ENCODE measurements at regions not wholly inside any gene's neighbourhood (a gene's known extent, or its start where the extent isn't known, plus 50 kb on each side); places are given as distances from the start of the nearest gene placed in this dataset.

DNA sequence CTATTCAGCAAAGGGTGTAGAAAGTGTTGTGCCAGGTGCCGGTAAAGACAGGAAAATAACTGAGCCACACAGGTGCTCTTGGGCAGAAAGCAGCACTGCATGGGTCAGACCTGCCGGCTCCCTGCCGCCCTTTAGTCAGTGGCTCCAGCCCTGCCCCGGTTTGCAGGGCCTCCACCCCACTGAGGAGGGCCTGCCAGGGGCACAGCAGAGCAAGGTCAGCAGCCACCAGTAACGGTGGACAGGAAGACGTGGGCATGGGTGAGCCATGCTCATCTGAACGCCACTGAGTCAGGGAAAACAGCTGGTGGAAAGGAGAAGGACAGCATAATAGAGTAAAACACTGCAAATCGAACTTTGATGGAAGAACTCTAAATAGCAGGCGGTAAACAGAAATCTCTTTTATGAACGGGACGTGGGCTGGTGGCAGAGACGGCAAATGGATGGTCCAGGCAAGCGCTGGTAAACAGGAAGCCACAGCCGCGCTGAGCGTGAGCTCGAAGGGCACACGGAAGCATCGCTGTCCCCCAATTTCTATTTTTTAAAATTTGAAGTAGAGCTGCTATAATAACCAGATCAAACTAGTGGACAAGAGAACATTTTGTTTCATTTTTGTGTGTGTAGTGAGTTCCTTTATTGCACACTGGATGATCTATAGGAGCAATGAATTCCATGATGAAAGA is 141.8 kb upstream of the ALKAL2 start (continued):
- no peak for TF ChIP-seq NR2F6 (IDR thresholded peaks at IDR 0.05)
- TF ChIP-seq NR2F6 (CRISPR knock-in tag; IDR thresholded peaks at IDR 0.05), result no peak
- TF ChIP-seq ZNF331 (CRISPR knock-in tag; IDR thresholded peaks at IDR 0.05), result no peak

GRCh38 chr2:429142-429541 is 141.3 kb upstream of the ALKAL2 start:
- Histone ChIP-seq H3K79me2 (ENCODE audit: insufficient read depth, low read length) (no peaks in the 10 kb centered on the region), H3K27ac (ENCODE audit: extremely low read length, insufficient read depth, low read length) (no peak overlapping the region), H3K27me3 (ENCODE audit: control insufficient read depth in 1 of 2, insufficient read depth in 2 of 2, low read length in 2 of 2) (peaks cover 2 to 45% of the 10 kb centered on the region in 2 experiments; a peak in 3 of 5 replicates), H4K20me1 (ENCODE audit: insufficient read depth, low read length) (no peaks in the 10 kb centered on the region), H3K9ac (ENCODE audit: insufficient read depth, low read depth, low read length) (no peak overlapping the region), H3K4me2 (ENCODE audit: low read depth, low read length) (no peak overlapping the region), H3K9me3 (ENCODE audit: low read length) (no peaks in the 10 kb centered on the region), H3K4me3 (replicated peaks in 1 of 3; ENCODE audit: insufficient read depth in 1 of 3, low read depth in 2 of 3, low read length in 3 of 3) (no peak overlapping the region), H3K4me1 (ENCODE audit: insufficient read depth, low read length) (no peaks in the 10 kb centered on the region), H3K36me3 (replicated peaks in 1 of 2; ENCODE audit: control insufficient read depth in 1 of 2, insufficient read depth in 2 of 2, low read length in 2 of 2) (no peaks in the 10 kb centered on the region), H2AFZ (ENCODE audit: low read length) (no peak overlapping the region)
- ChIA-PET CTCF (ENCODE audit: low intra/inter-chr PET ratio, low total read pairs) (no interaction called here), POLR2A (no interaction called here)
- in situ Hi-C loops (cut with HindIII; ENCODE audit: extremely low pct_ligation_motif_present, low pct_unique_long_range_greater_than_20kb), result no loop called here
- FAIRE-seq, result no peak
- WGBS (ENCODE audit: low lambda C conversion rate), result 63% methylated on average over 7 of the region's 7 CpGs
- BruUV-seq (replicated peaks), result no TSS peak
- DNase-seq (ENCODE audit: low spot score), result no peak
- TF ChIP-seq CC2D1A (CRISPR knock-in tag; IDR thresholded peaks at IDR 0.05) (no peak), ZNF160 (CRISPR knock-in tag; IDR thresholded peaks at IDR 0.05) (no peak), IRF2 (CRISPR knock-in tag; IDR thresholded peaks at IDR 0.05) (no peak), MAF1 (CRISPR knock-in tag; IDR thresholded peaks at IDR 0.05; ENCODE audit: borderline replicate concordance) (no peak), TRAFD1 (CRISPR knock-in tag; IDR thresholded peaks at IDR 0.05; ENCODE audit: borderline replicate concordance) (no peak), NFE2 (CRISPR knock-in tag; IDR thresholded peaks at IDR 0.05) (no peak), SP2 (CRISPR knock-in tag; IDR thresholded peaks at IDR 0.05) (no peak), ZNF770 (CRISPR knock-in tag; IDR thresholded peaks at IDR 0.05) (no peak), PCBP2 (optimal IDR thresholded peaks at IDR 0.05; ENCODE audit: low read depth, low read length, poor library complexity, severe bottlenecking) (no peak), RBAK (CRISPR knock-in tag; IDR thresholded peaks at IDR 0.05) (no peak), ZNF121 (CRISPR knock-in tag; IDR thresholded peaks at IDR 0.05) (no peak), FOXM1 (CRISPR knock-in tag; IDR thresholded peaks at IDR 0.05) (no peak), SNAPC5 (CRISPR knock-in tag; IDR thresholded peaks at IDR 0.05; ENCODE audit: borderline replicate concordance) (no peak), SIX1 (CRISPR knock-in tag; IDR thresholded peaks at IDR 0.05; ENCODE audit: borderline replicate concordance) (no peak), ZNF782 (CRISPR knock-in tag; IDR thresholded peaks at IDR 0.05; ENCODE audit: borderline replicate concordance) (no peak)
- TF ChIP-seq, protein P1, sequence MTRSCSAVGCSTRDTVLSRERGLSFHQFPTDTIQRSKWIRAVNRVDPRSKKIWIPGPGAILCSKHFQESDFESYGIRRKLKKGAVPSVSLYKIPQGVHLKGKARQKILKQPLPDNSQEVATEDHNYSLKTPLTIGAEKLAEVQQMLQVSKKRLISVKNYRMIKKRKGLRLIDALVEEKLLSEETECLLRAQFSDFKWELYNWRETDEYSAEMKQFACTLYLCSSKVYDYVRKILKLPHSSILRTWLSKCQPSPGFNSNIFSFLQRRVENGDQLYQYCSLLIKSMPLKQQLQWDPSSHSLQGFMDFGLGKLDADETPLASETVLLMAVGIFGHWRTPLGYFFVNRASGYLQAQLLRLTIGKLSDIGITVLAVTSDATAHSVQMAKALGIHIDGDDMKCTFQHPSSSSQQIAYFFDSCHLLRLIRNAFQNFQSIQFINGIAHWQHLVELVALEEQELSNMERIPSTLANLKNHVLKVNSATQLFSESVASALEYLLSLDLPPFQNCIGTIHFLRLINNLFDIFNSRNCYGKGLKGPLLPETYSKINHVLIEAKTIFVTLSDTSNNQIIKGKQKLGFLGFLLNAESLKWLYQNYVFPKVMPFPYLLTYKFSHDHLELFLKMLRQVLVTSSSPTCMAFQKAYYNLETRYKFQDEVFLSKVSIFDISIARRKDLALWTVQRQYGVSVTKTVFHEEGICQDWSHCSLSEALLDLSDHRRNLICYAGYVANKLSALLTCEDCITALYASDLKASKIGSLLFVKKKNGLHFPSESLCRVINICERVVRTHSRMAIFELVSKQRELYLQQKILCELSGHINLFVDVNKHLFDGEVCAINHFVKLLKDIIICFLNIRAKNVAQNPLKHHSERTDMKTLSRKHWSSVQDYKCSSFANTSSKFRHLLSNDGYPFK (CRISPR knock-in tag; IDR thresholded peaks at IDR 0.05; ENCODE audit: borderline replicate concordance), result no peak
- intact Hi-C loops (cut with micrococcal nuclease; ENCODE audit: unreplicated experiment), result no loop called here
- ATAC-seq, result no peak

Measured in HepG2 (cell line).